GM12892 (cell line): ENCODE measurements at regions not wholly inside any gene's neighbourhood (a gene's known extent, or its start where the extent isn't known, plus 50 kb on each side); places are given as distances from the start of the nearest gene placed in this dataset.
"Not testable (repeated sequence)": the region's sequence is repeated elsewhere in the genome, so short reads cannot be mapped to it uniquely, and the experiment has no call there.

Experiments used
- DNase-seq: peaks from one replicate; pipeline ENCODE4 v3.0.0; 2011; ENCODE audit not compliant: insufficient read length
- FAIRE-seq: peaks from 2 replicates; lab custom pipeline; 2011; peaks lifted over from hg19 to GRCh38; lab: Jason Lieb, UNC
- POLR2A ChIP-seq: IDR thresholded peaks from 2 replicates; pipeline ENCODE4 v1.6.1; 2011; ENCODE audit warnings: low read depth, low read length, control low read depth
- POLR2AphosphoS5 ChIP-seq: IDR thresholded peaks from 2 replicates; pipeline ENCODE4 v1.6.1; 2011; ENCODE audit warnings: low read depth, low read length, control low read depth
- TAF1 ChIP-seq: IDR thresholded peaks from 2 replicates; pipeline ENCODE4 v1.6.1; 2011; ENCODE audit warnings: low read depth, mild to moderate bottlenecking, control low read depth, low read length, borderline replicate concordance

- no peak for TF ChIP-seq POLR2AphosphoS5
- TF ChIP-seq POLR2A: no peak
- TF ChIP-seq TAF1: no peak
- DNase-seq: no peak
- FAIRE-seq: no peak
Measured at GRCh38 chr5:167356374-167356773, 935.1 kb upstream of the WWC1 start.

GRCh38 chr5:167358868-167359492, 932.5 kb upstream of the WWC1 start:
- FAIRE-seq (no peak), DNase-seq (no peak)
- no peak for TF ChIP-seq POLR2A
- TF ChIP-seq POLR2AphosphoS5: no peak
- no peak for TF ChIP-seq TAF1

- FAIRE-seq (no peak), DNase-seq (no peak)
- TF ChIP-seq POLR2AphosphoS5 (no peak), TAF1 (no peak), POLR2A (no peak)
Measured at GRCh38 chr5:167361795-167362194, 929.6 kb upstream of the WWC1 start.

- TF ChIP-seq POLR2AphosphoS5 (no peak), POLR2A (no peak), TAF1 (no peak)
- FAIRE-seq (no peak), DNase-seq (no peak)
Measured at GRCh38 chr5:167363065-167363464, 928.4 kb upstream of the WWC1 start.

GRCh38 chr5:167375125-167375524, 916.3 kb upstream of the WWC1 start:
- no peak for DNase-seq
- TF ChIP-seq TAF1 (no peak), POLR2A (no peak), POLR2AphosphoS5 (no peak)

GRCh38 chr5:167378894-167379723, 912.3 kb upstream of the WWC1 start:
- no peak for DNase-seq
- no peak for TF ChIP-seq POLR2AphosphoS5
- TF ChIP-seq TAF1: no peak
- no peak for TF ChIP-seq POLR2A
- no peak for FAIRE-seq

More at GRCh38 chr5:167375125-167375524, 916.3 kb upstream of the WWC1 start:
- FAIRE-seq: no peak

- DNase-seq (no peak), FAIRE-seq (no peak)
- TF ChIP-seq TAF1 (no peak), POLR2AphosphoS5 (no peak), POLR2A (no peak)
Measured at GRCh38 chr5:167381457-167381856, 910.0 kb upstream of the WWC1 start.

GRCh38 chr5:167389537-167389936, 901.9 kb upstream of the WWC1 start:
- no peak for TF ChIP-seq POLR2A
- TF ChIP-seq TAF1: no peak
- no peak for TF ChIP-seq POLR2AphosphoS5
- FAIRE-seq: no peak
- DNase-seq: no peak

- not testable (repeated sequence) for DNase-seq, FAIRE-seq
Measured at GRCh38 chr5:167391286-167391685, 900.2 kb upstream of the WWC1 start.

GRCh38 chr5:167392240-167392639, 899.2 kb upstream of the WWC1 start:
- FAIRE-seq: no peak
- DNase-seq: no peak
- no peak for TF ChIP-seq POLR2A
- no peak for TF ChIP-seq POLR2AphosphoS5
- no peak for TF ChIP-seq TAF1

GRCh38 chr5:167393358-167393757, 898.1 kb upstream of the WWC1 start:
- TF ChIP-seq TAF1 (no peak), POLR2A (no peak), POLR2AphosphoS5 (no peak)
- DNase-seq: no peak
- FAIRE-seq: no peak

- no peak for FAIRE-seq
Measured at GRCh38 chr5:167402671-167403070, 888.8 kb upstream of the WWC1 start.

More at GRCh38 chr5:167402671-167403070, 888.8 kb upstream of the WWC1 start:
- no peak for DNase-seq
- TF ChIP-seq TAF1 (no peak), POLR2A (no peak), POLR2AphosphoS5 (no peak)
